HG03354 (cell line): ENCODE measurements at regions not wholly inside any gene's neighbourhood (a gene's known extent, or its start where the extent isn't known, plus 50 kb on each side); places are given as distances from the start of the nearest gene placed in this dataset.

Source experiments
- ATAC-seq: cut with Tn5 transposase; IDR thresholded peaks from one replicate; pipeline ENCODE4 v1.9.1; 2021; ENCODE audit warnings: mild to moderate bottlenecking; ENCODE audit not compliant: unreplicated experiment, poor library complexity, severe bottlenecking

GRCh38 chr12:14268120-14268515 is 97.4 kb upstream of the ATF7IP start:
- ATAC-seq = no peak

DNA sequence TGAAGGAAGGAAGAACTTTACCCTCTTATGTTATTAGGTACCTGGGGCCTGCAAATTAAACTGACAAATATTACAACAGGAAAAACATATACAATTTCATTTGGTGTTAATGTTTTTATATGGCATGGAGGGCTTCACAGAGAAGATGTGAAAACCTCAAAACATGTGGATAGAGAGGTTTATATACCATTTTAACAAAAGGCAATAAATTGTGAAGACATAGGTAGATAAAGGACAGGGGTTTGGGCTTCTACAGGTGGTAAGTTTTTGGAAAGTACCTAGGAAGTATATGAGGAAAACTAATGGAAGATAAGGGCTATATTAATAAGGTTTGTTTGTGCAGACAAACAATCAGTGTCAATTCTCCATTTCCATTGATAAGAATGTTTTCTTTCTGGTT is 95.1 kb upstream of the ATF7IP start:
- no peak for ATAC-seq

DNA sequence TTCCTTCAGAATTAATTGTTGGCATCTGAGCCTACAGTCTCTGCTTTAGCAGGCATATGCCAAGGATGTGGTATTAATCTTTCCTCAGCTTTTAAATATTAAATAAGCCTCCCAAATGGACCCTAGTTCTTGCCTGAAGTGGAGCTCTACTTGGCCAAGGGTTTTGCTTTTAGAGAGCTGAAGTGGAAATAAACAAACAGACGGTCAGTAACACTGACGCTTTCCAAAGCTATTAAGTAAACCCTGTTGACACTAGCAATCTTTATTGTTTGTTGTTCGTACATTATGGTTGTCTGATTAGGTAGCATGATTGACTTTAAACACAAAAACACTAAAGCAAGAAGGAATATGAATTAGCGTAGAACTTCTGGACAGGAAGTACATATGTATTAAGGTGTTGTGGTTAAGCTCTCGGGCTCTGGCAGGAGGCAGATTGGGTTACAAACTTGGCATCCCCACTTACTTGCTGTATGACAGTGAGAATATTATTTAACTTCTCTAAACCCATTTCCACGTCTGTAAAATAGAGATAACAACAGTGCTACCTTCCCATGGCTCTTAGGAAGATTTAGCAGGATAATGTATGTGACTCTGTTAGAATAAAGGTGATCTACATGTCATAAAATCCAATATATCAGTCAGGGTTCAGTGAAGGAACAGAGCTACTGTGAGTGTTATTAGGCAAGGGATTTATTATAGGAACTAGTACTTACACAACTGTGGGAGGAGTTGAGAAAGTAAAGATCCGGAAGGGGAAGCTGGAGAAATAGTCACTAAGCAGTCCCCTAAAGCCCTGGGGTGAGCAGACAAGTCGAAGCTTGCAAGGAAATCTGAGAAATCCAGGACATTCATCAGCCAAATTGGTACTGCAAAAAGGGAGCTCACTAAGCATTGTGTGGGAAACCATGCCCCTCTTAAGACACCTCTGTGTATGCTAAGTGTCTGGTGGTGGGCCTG is 92.2 kb upstream of the ATF7IP start:
- peak; percentile 38 for ATAC-seq

DNA sequence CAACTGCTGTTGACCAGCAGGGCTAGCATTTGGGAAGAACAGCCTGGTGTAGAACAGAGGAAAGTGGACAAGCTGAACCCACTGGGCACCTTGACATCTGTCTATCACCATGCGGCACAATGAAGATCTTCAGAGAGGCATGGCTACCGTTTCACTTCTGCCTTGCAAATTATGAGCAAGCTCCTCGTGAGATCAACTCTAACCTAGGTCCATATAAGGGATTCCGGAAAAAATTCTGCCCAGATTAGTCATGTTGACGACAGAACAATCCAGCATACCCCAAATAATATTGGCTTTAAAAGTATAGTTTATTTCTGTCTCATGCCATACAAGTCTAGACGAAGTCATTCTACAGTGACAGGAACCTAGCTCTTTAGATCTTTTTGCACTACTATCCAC is 91.6 kb upstream of the ATF7IP start:
- peak; percentile 44 for ATAC-seq

DNA sequence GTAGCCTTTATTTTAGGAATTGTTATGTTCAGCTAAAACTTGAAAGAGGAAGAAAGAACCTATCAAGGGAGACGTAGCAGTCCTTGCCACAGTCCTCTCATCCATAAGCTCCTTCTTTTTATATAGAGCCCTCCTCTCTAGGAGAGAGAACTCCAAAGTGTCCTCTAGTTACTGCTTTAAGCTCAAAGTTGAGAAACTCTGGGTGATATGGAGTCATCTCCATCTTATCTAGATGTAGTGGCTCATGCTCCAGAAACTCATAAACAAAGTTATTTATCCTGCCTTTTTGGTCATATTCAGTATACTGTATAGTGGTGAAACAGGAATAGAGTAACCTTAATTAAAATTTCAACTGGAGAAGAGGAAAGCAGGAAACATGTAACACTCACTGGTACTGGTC is 90.4 kb upstream of the ATF7IP start:
- ATAC-seq = no peak

DNA sequence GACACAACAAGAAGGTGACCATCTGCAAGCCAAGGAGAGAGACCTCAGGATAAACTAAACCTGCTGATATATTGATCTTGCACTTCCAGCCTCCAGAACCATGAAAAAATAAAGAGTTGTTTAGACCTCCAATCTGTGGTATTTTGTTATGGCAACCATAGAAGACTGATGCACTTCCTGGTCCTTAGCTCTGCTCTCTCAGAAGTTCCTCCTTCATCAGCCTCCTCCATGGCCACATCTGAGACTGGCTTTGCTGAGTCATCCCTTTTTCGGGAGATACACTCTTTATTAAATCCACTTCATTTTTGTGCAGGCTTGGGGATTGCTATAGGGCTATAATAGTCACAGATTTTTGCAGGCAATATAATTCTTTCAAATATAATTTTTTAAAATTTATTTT is 89.6 kb upstream of the ATF7IP start:
- no peak for ATAC-seq

DNA sequence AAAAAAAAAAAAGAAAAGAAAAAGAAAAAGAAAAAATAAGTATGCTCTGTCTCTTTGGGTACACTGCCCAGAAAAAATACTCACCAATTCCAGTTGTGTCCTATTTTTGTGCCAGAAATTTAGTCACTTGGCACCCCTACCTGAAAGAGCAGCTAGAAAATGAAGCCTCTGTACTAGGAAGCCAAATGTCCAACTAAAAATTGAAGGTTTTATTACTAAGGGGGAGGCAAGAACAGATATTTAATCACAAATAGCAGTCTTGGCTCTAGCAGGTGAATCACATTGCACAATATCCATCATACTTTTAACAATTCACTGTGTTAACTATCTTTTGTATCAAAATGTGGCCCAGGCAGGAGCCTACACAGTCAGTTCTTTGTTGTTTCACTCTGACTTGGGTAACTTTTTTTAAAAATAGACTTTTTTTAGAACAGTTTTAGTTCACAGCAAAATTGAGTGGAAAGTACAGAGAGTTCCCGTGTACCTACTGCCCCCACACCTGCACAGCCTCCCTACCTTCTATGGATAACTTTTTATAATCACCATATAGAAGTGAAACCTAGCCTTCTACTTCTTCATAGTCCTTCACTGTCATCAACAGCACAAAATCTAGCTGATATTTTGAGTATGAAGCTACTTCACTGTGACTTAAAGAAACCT is 87.1 kb upstream of the ATF7IP start:
- ATAC-seq = no peak

DNA sequence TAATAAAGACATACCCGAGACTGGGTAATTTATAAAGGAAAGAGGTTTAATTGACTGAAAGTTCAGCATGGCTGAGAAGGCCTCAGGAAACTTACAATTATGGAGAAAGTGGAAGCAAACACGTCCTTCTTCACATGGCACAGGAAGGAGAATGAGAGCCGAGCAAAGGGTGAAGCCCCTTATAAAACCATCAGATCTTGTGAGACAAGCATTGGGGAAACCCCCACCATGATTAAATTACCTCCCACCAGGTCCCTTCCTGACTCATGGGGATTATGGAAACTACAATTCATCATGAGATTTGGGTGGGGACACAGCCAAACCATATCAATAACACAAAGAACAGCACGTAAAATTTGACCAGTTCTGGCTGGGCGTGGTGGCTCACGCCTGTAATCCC is 85.6 kb upstream of the ATF7IP start:
- no peak for ATAC-seq

GRCh38 chr12:14280921-14281320 is 84.6 kb upstream of the ATF7IP start:
- ATAC-seq = peak; percentile 59

DNA sequence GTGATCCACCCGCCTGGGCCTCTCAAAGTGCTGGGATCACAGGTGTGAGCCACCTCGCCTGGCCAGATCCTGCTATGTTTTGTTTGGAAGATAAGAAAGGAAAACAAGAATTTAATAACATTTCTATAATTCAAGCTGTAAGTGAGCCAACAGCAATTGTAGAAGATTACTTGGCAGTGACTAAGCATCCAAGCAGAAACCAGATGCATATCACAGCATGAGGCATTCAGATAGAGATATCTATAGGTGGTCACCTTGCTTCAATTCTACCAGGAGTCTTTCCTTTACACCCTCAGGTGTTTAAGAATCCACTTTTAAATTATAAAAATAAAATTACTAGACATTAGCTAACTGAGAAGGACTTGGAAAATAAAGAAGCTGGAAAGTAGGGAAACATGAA is 83.9 kb upstream of the ATF7IP start:
- no peak for ATAC-seq

GRCh38 chr12:14283489-14284144 is 81.9 kb upstream of the ATF7IP start:
- peak; percentile 53 for ATAC-seq

- peak; percentile 73 for ATAC-seq
Observed at GRCh38 chr12:14284184-14284722, 81.2 kb upstream of the ATF7IP start.

GRCh38 chr12:14289601-14290000 is 75.9 kb upstream of the ATF7IP start:
- no peak for ATAC-seq

GRCh38 chr12:14290951-14291350 is 74.5 kb upstream of the ATF7IP start:
- ATAC-seq = no peak

- no peak for ATAC-seq
Observed at GRCh38 chr12:14303661-14304155, 61.8 kb upstream of the ATF7IP start.

- no peak for ATAC-seq
Observed at GRCh38 chr12:14307004-14307403, 58.5 kb upstream of the ATF7IP start.

DNA sequence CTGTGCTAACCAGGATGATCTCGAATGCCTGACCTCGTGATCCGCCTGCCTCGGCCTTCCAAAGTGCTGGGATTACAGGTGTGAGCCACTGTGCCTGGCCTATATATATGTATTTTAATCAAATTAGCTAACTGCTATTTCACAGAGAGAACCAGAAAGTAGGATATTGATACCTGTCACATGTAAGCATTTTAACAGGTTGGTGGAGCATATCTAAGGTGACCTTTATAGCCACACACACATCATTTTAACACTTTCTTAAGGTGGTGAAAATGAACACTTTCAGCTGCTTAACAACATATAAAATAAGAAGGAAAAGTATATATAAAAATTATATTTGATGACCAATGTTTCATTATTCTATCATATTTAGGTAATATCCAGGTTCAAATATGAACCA is 57.0 kb upstream of the ATF7IP start:
- no peak for ATAC-seq

- no peak for ATAC-seq
Observed at GRCh38 chr12:14310866-14311265, 54.6 kb upstream of the ATF7IP start.

- no peak for ATAC-seq
Observed at GRCh38 chr12:14313379-14314138, 51.9 kb upstream of the ATF7IP start.
